ENCODE measurements at regions not wholly inside any gene's neighbourhood (a gene's known extent, or its start where the extent isn't known, plus 50 kb on each side); places are given as distances from the start of the nearest gene placed in this dataset.

- DNase-seq (ENCODE audit: low read depth in 2 of 2), result no peak
These were observed 422.7 kb downstream of the SIPA1L2 start for GRCh38 chr1:232207073-232207866.

- no peak for DNase-seq (ENCODE audit: low read depth in 2 of 2)
These were observed 425.7 kb downstream of the SIPA1L2 start for GRCh38 chr1:232204269-232204668.

DNA sequence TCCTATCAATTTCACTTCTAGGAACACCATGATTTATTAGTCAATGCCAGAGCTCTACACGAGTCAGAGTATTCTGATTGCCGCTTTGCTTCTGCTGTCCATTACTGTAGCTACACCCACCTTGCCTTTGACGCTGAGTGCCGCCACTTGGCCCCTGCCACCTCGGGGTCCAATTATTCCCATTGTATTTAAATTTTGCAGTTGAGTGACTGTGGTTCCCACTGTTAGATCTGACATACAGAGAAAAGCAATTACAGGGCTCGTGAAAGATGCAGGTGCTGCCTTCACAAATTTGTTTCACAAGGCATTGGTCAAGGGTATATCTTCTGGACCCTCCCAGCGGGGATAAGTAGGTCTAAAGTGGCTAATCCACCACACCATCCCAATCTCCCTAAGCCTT is 428.9 kb downstream of the SIPA1L2 start:
- DNase-seq (ENCODE audit: low read depth in 2 of 2), result no peak

DNA sequence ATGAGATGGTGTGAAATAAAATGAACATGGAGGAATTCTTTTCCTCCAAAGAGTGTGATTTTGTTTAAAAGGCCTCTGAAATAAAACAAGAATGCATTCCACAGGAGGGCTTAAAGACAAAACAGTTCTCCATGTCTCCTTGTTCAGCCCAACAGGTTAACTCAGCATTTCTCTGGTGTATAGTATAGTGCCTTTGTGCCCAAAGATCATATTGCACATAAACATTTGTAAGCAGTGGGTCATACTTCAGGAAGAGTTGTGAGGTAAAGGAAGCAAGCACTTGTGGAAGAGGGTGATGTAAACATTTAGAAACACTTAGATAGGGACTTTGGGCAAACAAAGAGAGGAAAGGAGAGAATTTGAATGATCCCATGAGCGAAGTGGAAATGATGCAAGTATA is 433.9 kb downstream of the SIPA1L2 start:
- no peak for DNase-seq (ENCODE audit: low read depth in 2 of 2)

DNA sequence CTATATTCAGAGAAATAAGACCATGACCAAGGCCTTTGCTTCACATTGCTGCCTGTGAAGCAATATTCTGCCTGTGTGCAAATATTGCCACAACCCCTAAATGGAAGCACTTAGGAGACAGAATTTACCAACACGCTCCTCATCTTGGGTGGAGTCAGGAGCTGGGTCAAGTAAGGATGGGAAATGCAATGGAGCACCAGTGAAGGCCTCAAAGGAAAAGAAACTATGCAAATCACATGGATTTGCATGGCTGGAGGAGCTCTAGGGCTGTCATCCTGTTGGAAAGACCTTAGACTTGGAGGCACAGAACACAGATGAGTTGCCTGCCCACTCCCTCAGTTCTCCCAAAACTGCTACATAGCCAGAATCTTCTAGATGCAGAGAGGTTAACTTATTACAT is 435.5 kb downstream of the SIPA1L2 start:
- no peak for DNase-seq (ENCODE audit: low read depth in 2 of 2)

- no peak for DNase-seq (ENCODE audit: low read depth in 2 of 2)
These were observed 436.5 kb downstream of the SIPA1L2 start for GRCh38 chr1:232193451-232193783.

DNA sequence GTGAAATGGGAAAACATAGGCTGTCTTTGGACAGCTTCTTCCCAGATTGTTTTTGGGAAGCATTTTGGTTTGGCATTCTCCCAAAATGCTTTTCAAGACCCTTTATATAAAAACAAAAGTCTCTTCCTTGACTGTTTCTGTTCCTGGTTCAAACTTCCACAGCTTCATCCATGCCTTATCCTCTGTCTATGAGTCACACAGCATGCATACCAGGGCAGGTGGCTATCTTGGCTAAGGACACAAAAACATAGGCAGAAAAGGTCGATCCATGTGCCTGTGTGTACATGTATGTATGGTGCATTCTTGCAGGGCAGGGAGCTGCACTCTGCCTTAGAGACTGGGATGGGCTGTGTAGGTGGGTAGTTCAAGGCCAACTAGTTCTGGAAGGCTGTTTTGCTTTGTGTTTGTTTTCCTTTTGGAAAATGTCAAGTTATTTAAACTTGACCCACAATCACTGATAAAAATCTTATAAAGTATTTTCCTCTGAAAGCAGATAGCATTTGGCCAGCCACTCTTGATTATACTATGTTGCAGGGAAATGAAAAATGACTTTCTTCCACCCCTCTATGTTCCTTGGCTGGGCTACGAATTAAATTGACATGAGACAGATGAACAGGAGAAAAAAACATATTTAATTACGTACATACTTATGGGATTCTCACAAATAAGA is 437.0 kb downstream of the SIPA1L2 start:
- no peak for DNase-seq (ENCODE audit: low read depth in 2 of 2)

- DNase-seq (ENCODE audit: low read depth in 2 of 2), result no peak
These were observed 438.4 kb downstream of the SIPA1L2 start for GRCh38 chr1:232191560-232191959.

GRCh38 chr1:232188318-232188717 is 441.6 kb downstream of the SIPA1L2 start:
- no peak for DNase-seq (ENCODE audit: low read depth in 2 of 2)

- DNase-seq (ENCODE audit: low read depth in 2 of 2), result no peak
These were observed 443.0 kb downstream of the SIPA1L2 start for GRCh38 chr1:232186931-232187330.

DNA sequence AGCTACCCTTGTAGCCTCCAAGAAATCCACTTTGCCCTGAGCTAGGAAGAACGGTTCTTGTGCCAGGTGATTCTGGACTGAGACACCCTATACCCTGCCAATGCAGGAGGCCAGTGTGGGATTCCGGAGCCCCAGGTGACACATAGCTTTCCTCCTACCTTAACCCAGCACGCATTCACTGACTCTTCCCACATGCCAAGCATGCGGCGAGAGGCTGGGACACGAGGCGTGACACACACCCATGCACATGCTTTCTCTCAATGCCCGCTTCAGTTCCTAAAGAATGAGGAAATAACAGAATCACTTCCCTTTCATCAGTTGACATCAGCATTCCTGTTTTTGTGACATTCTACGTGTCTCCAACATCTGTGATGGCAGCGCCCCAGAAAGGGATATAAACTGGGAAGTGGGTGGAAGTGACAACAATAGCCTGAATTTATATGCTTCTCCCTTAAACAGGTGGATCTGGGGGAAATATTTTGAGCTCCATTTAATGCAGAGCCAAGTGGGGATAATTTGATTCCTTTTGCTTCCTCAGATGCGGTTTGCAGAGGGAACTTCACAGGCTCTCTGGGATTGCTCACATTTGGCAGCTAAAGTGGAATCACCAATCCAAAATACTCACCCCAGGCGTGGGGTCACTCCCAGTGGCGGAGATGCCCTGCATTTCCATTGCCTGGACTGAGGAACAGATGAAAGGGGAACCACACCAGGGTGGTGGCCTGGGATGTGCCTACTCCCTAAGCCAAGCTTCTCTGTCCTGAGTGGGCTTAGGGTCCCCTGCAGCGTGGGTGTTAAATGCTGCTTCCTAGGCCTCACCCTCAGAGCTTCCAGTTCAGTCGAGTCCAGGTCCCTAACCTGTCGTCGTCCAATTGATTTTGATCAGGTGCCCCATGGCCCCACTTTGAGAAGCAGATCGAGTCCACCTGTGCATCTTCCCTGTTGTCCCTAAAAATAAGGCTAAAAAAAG is 445.1 kb downstream of the SIPA1L2 start:
- no peak for DNase-seq (ENCODE audit: low read depth in 2 of 2)

- no peak for DNase-seq (ENCODE audit: low read depth in 2 of 2)
These were observed 446.1 kb downstream of the SIPA1L2 start for GRCh38 chr1:232183802-232184201.

GRCh38 chr1:232183266-232183800 is 446.6 kb downstream of the SIPA1L2 start:
- DNase-seq (ENCODE audit: low read depth in 2 of 2), result no peak

- no peak for DNase-seq (ENCODE audit: low read depth in 2 of 2)
These were observed 447.7 kb downstream of the SIPA1L2 start for GRCh38 chr1:232182236-232182635.

GRCh38 chr1:232180779-232181136 is 449.2 kb downstream of the SIPA1L2 start:
- DNase-seq (ENCODE audit: low read depth in 2 of 2), result no peak

GRCh38 chr1:232179896-232180778 is 449.8 kb downstream of the SIPA1L2 start:
- no peak for DNase-seq (ENCODE audit: low read depth in 2 of 2)

- DNase-seq (ENCODE audit: low read depth in 2 of 2), result no peak
These were observed 451.7 kb downstream of the SIPA1L2 start for GRCh38 chr1:232178191-232178590.

DNA sequence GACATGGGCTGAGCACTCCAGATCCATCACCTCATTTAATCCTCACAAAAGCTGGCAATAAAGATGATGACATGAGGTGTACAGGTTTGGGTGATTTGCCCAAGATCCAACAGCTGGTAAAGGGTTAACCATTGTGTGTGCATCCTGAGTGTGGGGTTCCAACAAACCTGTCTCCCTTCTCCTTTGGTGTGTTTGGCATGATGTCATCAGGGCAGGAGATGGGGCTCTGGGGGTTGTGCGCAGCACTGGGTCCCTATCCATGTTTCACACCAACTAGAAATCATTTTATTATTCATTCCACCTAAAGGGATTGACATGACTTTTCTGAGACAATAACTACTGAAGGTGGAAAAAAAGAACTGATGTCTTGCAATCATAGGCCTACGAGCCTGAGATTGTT is 452.5 kb downstream of the SIPA1L2 start:
- DNase-seq (ENCODE audit: low read depth in 2 of 2), result no peak

- DNase-seq (ENCODE audit: low read depth in 2 of 2), result no peak
These were observed 453.7 kb downstream of the SIPA1L2 start for GRCh38 chr1:232176222-232176621.

DNA sequence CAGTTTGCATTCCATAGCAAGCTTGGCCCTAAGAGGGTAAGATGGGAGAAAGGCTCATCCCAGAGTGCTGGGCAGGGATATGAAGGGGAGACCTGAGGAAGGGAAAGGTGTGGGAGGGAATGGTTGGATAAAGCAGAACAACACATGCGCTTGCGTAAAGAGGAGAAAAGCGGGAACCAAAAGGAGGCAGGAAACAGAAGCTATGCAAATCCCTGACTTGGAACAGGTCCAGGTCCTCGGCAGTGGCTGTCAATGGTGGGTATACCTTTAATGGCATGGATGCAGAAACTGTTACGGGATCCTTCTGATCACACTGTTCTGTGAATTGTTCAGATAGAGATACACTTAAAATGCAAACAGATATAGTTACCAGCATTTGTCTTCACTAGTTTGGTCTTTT is 455.6 kb downstream of the SIPA1L2 start:
- DNase-seq (ENCODE audit: low read depth in 2 of 2), result no peak

DNA sequence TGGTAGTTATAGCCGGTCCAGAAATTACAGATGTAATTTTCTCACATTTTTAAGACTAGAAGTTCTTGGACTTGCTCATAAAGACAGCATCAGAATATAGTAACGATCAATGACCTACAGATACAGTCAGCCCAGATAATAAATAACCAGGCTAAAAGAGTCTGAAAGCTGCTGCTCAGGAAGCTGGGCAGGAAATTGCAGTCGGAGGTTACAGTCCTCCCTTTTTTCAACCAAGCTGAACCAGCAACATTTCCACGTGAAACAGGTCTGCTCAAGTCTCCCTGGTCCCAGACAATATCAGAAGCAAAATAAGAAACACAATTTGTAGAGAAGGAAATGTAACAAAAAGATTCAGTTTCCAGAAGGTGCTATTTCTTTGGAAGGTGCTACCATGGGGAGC is 457.4 kb downstream of the SIPA1L2 start:
- DNase-seq (ENCODE audit: low read depth in 2 of 2), result no peak
